Right lobe of liver (tissue), 4 donors: ENCODE measurements at regions not wholly inside any gene's neighbourhood (a gene's known extent, or its start where the extent isn't known, plus 50 kb on each side); places are given as distances from the start of the nearest gene placed in this dataset.

ENCODE experiments used
- CTCF ChIP-seq, 4 donors: fragments of 200-600 bp in 3 of 4; fragments of 450-650 bp in 1 of 4; IDR thresholded peaks; one replicate each; pipeline versions ENCODE4 v1.5.1 to v1.8.0; 2016 to 2022; ENCODE audit warnings: antibody characterized with exemption in 4 of 4, mild to moderate bottlenecking in 2 of 4
- POLR2A ChIP-seq: fragments of 450-650 bp; IDR thresholded peaks from one replicate; pipeline ENCODE4 v1.6.1; 2017; ENCODE audit warnings: antibody characterized with exemption, mild to moderate bottlenecking
- donor health status: DM: no; HTN: no; CAD: no.
- donor health status: DM: no; HTN: no; CAD: no.
- donor health status: DM: no; HTN: yes; CAD: no.

- TF ChIP-seq POLR2A: no peak
- no peak for TF ChIP-seq CTCF (IDR thresholded peaks at IDR 0.05)
These were observed 428.4 kb upstream of the MDFIC2 start for GRCh38 chr3:70740872-70741271.
